ENCODE measurements at regions not wholly inside any gene's neighbourhood (a gene's known extent, or its start where the extent isn't known, plus 50 kb on each side); places are given as distances from the start of the nearest gene placed in this dataset.

DNA sequence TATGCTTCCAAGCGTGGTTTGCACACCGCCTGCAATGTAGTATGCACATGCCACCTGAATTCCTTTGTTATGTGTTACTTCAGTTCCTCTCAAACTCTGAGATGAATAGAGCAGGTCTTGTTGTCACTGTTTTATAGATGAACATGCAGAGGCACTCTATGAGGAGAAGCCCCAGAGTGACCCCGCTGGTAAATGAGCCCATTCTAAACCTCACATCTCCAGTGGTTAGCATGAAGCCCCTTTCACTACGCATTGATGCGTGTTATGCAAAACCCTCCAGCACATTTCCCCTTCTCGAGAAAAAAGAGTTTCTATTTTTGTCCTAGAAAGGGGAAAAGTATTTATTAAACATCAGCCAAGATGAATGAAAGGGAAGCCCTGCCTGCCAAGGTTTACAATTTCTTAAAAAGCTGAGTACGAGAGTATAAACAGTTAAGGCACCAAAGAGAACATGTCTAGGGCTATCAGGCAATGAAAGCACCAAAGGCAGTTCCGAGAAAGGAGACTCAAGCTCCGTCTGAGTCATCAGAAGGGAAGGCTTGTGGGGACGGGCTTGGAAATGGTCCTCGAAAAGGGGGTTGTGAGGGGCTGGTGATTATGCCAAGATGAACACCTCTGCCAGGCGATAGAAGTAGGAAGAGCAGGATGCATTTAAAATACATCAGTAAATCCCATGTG, 58.7 kb upstream of the PFKP start:
- TF ChIP-seq, protein P1, sequence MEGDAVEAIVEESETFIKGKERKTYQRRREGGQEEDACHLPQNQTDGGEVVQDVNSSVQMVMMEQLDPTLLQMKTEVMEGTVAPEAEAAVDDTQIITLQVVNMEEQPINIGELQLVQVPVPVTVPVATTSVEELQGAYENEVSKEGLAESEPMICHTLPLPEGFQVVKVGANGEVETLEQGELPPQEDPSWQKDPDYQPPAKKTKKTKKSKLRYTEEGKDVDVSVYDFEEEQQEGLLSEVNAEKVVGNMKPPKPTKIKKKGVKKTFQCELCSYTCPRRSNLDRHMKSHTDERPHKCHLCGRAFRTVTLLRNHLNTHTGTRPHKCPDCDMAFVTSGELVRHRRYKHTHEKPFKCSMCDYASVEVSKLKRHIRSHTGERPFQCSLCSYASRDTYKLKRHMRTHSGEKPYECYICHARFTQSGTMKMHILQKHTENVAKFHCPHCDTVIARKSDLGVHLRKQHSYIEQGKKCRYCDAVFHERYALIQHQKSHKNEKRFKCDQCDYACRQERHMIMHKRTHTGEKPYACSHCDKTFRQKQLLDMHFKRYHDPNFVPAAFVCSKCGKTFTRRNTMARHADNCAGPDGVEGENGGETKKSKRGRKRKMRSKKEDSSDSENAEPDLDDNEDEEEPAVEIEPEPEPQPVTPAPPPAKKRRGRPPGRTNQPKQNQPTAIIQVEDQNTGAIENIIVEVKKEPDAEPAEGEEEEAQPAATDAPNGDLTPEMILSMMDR (IDR thresholded peaks at IDR 0.05) = no peak
- no peak for TF ChIP-seq POLR2A (IDR thresholded peaks at IDR 0.05)
- H3K4me3 ChIP-seq = no peak overlapping the region
- H3K27ac ChIP-seq = no peak overlapping the region
- no peaks in the 10 kb centered on the region for H3K9me3 ChIP-seq
- no peaks in the 10 kb centered on the region for H3K27me3 ChIP-seq
- H3K4me1 ChIP-seq = peaks cover 0 to 5% (median 0%) of the 10 kb centered on the region in 4 donors
- H3K36me3 ChIP-seq = no peaks in the 10 kb centered on the region
- DNase-seq = no peak

DNA sequence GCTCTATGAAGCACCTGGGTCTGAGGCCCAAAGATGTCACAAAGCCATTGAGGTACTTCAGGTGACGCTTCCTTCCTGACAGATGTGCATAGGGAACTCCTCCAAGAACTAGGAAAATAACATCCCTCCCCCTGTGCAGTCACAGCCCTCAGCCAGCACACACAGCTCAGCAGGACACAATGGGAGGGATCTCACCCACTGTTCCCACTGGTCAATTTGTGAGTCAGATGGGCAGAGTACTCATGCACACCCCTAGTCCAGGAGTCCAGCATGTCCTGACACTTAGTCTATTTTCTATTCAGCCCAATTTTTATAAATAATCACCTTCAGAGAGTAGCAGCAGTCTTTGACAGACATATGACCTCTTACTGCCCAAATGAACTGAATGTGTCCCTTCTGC, 60.7 kb upstream of the PFKP start:
- no peaks in the 10 kb centered on the region for H3K9me3 ChIP-seq

DNA sequence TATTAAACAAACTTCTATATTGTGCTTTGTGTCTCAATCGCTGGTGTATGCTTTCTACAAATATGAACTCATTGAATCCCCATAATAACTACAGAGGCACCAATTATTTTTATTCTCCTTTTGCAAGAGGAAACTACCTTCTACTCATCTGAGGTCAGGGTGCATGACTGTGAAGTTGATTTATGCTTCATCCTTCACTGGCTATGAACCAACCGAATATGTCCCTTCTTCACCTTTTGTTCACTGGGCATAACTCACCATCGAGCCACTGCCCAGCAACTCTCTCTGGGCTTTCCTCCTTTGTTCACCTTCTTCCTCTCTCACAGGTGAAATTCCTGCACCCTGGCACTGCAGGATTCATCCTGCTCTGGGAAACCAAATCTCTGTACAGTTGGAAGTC, 61.3 kb upstream of the PFKP start:
- peaks cover 0 to 5% (median 0%) of the 10 kb centered on the region in 4 donors for H3K4me1 ChIP-seq
- no peaks in the 10 kb centered on the region for H3K36me3 ChIP-seq
- no peaks in the 10 kb centered on the region for H3K27me3 ChIP-seq
- no peak for TF ChIP-seq POLR2A (IDR thresholded peaks at IDR 0.05)
- TF ChIP-seq, protein P1 (IDR thresholded peaks at IDR 0.05) = no peak
- H3K4me3 ChIP-seq = no peak overlapping the region
- H3K27ac ChIP-seq = no peak overlapping the region
- no peak for DNase-seq
- H3K9me3 ChIP-seq = no peaks in the 10 kb centered on the region

More for the DNA sequence above, 60.7 kb upstream of the PFKP start:
- Histone ChIP-seq H3K4me1 (peaks cover 0 to 5% (median 0%) of the 10 kb centered on the region in 4 donors), H3K27me3 (no peaks in the 10 kb centered on the region), H3K27ac (no peak overlapping the region), H3K4me3 (no peak overlapping the region), H3K36me3 (no peaks in the 10 kb centered on the region)
- no peak for TF ChIP-seq POLR2A (IDR thresholded peaks at IDR 0.05)
- TF ChIP-seq, protein P1 (IDR thresholded peaks at IDR 0.05) = no peak
- no peak for DNase-seq

DNA sequence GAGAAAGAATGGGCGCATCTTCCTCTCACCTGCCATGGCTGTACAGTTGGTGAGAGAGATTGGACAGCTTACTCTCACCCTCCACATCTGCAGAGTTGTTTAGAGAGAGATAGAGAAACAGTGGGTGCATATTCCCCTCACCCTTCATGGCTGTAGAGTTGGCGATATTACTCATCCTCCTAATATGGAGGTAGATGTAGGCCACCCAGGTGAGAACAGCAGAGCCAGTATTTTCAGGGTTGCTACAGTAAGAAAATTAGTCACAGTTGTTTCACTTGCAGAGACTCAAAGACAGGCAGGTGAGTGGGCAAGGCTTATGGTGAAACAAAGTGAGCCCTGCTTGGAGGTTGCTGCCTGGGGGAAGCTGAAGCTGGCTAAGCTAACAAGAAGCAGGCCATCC, 65.0 kb upstream of the PFKP start:
- no peaks in the 10 kb centered on the region for H3K4me1 ChIP-seq
- TF ChIP-seq, protein P1 (IDR thresholded peaks at IDR 0.05) = no peak
- no peak for TF ChIP-seq POLR2A (IDR thresholded peaks at IDR 0.05)

DNA sequence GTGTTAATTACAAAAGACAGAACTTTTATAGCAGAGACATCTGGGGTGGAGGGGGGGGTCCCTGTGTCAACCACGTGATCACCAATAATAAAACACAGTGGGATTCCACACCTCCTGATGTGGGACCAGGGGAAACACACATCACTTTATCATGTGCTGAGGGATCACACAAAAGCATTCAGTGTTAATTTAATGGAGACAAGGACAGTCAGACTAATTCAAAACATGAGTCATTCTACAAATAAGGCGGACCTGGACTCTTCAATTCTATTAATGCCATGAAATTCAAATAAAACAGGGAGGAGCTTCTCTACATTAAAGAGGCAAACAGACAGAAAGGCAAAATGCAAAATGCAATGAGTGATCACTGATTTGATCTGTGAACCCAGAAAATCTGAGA, 67.3 kb upstream of the PFKP start:
- Histone ChIP-seq H3K4me1 (no peaks in the 10 kb centered on the region), H3K27me3 (no peaks in the 10 kb centered on the region), H3K4me3 (no peak overlapping the region), H3K27ac (no peak overlapping the region), H3K9me3 (no peaks in the 10 kb centered on the region), H3K36me3 (no peaks in the 10 kb centered on the region)
- TF ChIP-seq, protein P1 (IDR thresholded peaks at IDR 0.05) = no peak
- no peak for TF ChIP-seq POLR2A (IDR thresholded peaks at IDR 0.05)
- DNase-seq = no peak

More for the DNA sequence above, 65.0 kb upstream of the PFKP start:
- Histone ChIP-seq H3K27ac (no peak overlapping the region), H3K9me3 (no peaks in the 10 kb centered on the region), H3K4me3 (no peak overlapping the region), H3K27me3 (no peaks in the 10 kb centered on the region), H3K36me3 (no peaks in the 10 kb centered on the region)
- DNase-seq = no peak
